ENCODE measurements at regions not wholly inside any gene's neighbourhood (a gene's known extent, or its start where the extent isn't known, plus 50 kb on each side); places are given as distances from the start of the nearest gene placed in this dataset.

DNA sequence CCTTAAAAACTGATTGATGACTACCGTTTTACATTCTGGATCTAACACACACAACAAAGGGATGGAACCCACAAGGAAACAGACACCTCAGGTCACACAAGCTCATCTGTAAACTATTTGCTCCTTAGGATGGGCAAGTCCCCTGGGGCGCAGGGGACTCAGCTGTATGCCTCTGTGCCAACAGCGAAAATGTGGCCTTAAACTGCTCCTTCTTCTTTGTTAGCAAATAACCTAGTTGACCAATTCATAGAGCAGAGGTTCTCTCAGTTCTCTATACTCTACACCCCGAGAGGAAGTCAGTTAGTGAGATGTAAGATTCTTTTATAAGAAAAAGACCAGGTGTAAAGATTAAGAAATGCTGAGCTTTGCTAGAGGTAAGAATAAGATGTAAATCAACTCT lies 181.9 kb upstream of the PRSS58 start:
- H3K27ac ChIP-seq (ENCODE audit: insufficient read depth, low read length): no peak overlapping the region
- H2AFZ ChIP-seq (ENCODE audit: low read length): no peak overlapping the region
- H3K9ac ChIP-seq (ENCODE audit: insufficient read depth, low read length): no peak overlapping the region
- H4K20me1 ChIP-seq (ENCODE audit: control insufficient read depth, extremely low read depth, insufficient read depth, low read length): no peaks in the 10 kb centered on the region
- no peak for DNase-seq (ENCODE audit: low read depth in 2 of 2)
- H3K36me3 ChIP-seq (ENCODE audit: control insufficient read depth, insufficient read depth, low read length): no peaks in the 10 kb centered on the region
- H3K4me3 ChIP-seq (replicated peaks in 1 of 4; ENCODE audit: control extremely low read depth in 1 of 4, insufficient read depth in 1 of 4, low read depth in 3 of 4, low read length in 4 of 4): no peak overlapping the region
- H3K27me3 ChIP-seq (ENCODE audit: control insufficient read depth, insufficient read depth, low read length): no peaks in the 10 kb centered on the region
- no peak overlapping the region for H3K4me2 ChIP-seq (ENCODE audit: extremely low read depth, insufficient read depth, low read length)
- H3K79me2 ChIP-seq (ENCODE audit: control insufficient read depth, insufficient read depth, low read length): no peaks in the 10 kb centered on the region
- no peak for TF ChIP-seq CTCF (conservative IDR thresholded peaks at IDR 0.05 in 1 of 2, IDR thresholded peaks at IDR 0.05 in 1 of 2; ENCODE audit: low read depth in 1 of 2, low read length in 2 of 2)
- TF ChIP-seq EZH2 (IDR thresholded peaks at IDR 0.05; ENCODE audit: low read length, missing control alignments): no peak
- peaks cover 9% of the 10 kb centered on the region for H3K4me1 ChIP-seq (ENCODE audit: control insufficient read depth, extremely low read depth, insufficient read depth, low read length)
- H3K9me3 ChIP-seq (ENCODE audit: control insufficient read depth, insufficient read depth, low read depth, low read length): no peaks in the 10 kb centered on the region

GRCh38 chr7:142438923-142439515 lies 181.2 kb upstream of the PRSS58 start:
- H4K20me1 ChIP-seq (ENCODE audit: control insufficient read depth, extremely low read depth, insufficient read depth, low read length): no peaks in the 10 kb centered on the region
- H3K27me3 ChIP-seq (ENCODE audit: control insufficient read depth, insufficient read depth, low read length): no peaks in the 10 kb centered on the region
- no peak overlapping the region for H3K4me3 ChIP-seq (replicated peaks in 1 of 4; ENCODE audit: control extremely low read depth in 1 of 4, insufficient read depth in 1 of 4, low read depth in 3 of 4, low read length in 4 of 4)
- H3K79me2 ChIP-seq (ENCODE audit: control insufficient read depth, insufficient read depth, low read length): no peaks in the 10 kb centered on the region
- no peak overlapping the region for H3K27ac ChIP-seq (ENCODE audit: insufficient read depth, low read length)
- H3K9ac ChIP-seq (ENCODE audit: insufficient read depth, low read length): no peak overlapping the region
- peak in 1 of 2 donors; percentile 29 for DNase-seq (ENCODE audit: low read depth in 2 of 2)
- no peak overlapping the region for H2AFZ ChIP-seq (ENCODE audit: low read length)
- no peaks in the 10 kb centered on the region for H3K36me3 ChIP-seq (ENCODE audit: control insufficient read depth, insufficient read depth, low read length)
- TF ChIP-seq EZH2 (IDR thresholded peaks at IDR 0.05; ENCODE audit: low read length, missing control alignments) (no peak), CTCF (conservative IDR thresholded peaks at IDR 0.05 in 1 of 2, IDR thresholded peaks at IDR 0.05 in 1 of 2; ENCODE audit: low read depth in 1 of 2, low read length in 2 of 2) (no peak)
- H3K4me2 ChIP-seq (ENCODE audit: extremely low read depth, insufficient read depth, low read length): no peak overlapping the region
- H3K9me3 ChIP-seq (ENCODE audit: control insufficient read depth, insufficient read depth, low read depth, low read length): no peaks in the 10 kb centered on the region
- H3K4me1 ChIP-seq (ENCODE audit: control insufficient read depth, extremely low read depth, insufficient read depth, low read length): peaks cover 9% of the 10 kb centered on the region

DNA sequence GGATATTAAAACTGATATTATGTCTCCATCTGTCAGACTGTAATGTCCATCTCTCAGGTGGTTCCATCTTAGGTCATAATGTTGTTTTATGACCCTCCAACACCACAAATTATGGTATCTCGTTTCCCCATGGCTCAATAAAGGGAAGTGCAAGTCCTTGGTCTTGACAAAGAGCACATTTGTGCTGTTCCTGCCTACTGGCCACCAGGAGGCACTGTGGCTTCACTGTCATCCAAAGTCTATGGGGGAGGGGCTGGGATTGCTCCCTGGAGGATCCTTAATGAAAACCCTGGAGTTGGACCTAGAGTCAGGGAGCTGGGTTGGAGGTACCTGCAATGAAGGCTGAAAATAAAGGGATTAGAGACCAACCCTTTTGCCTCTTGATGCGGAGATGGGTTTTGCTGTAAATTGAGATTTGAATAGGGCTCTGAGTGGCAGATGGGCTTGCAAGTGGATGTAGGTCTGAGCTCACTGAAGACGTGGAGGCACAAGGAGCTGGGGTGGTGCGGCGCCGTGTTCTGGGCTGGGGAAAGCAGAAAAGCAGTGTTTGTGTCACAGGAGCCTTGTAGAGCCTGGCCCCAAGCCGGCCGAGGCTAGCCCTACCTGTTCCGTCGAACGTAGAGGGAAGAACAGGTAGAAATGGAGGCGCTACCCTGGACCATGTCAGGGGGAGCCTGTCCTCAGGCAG lies 180.5 kb upstream of the PRSS58 start:
- Histone ChIP-seq H4K20me1 (ENCODE audit: control insufficient read depth, extremely low read depth, insufficient read depth, low read length) (no peaks in the 10 kb centered on the region), H2AFZ (ENCODE audit: low read length) (no peak overlapping the region), H3K4me1 (ENCODE audit: control insufficient read depth, extremely low read depth, insufficient read depth, low read length) (peaks cover 7% of the 10 kb centered on the region), H3K9me3 (ENCODE audit: control insufficient read depth, insufficient read depth, low read depth, low read length) (no peaks in the 10 kb centered on the region), H3K9ac (ENCODE audit: insufficient read depth, low read length) (no peak overlapping the region), H3K4me3 (replicated peaks in 1 of 4; ENCODE audit: control extremely low read depth in 1 of 4, insufficient read depth in 1 of 4, low read depth in 3 of 4, low read length in 4 of 4) (no peak overlapping the region), H3K79me2 (ENCODE audit: control insufficient read depth, insufficient read depth, low read length) (no peaks in the 10 kb centered on the region), H3K4me2 (ENCODE audit: extremely low read depth, insufficient read depth, low read length) (no peak overlapping the region), H3K27ac (ENCODE audit: insufficient read depth, low read length) (no peak overlapping the region), H3K36me3 (ENCODE audit: control insufficient read depth, insufficient read depth, low read length) (no peaks in the 10 kb centered on the region), H3K27me3 (ENCODE audit: control insufficient read depth, insufficient read depth, low read length) (no peaks in the 10 kb centered on the region)
- TF ChIP-seq EZH2 (IDR thresholded peaks at IDR 0.05; ENCODE audit: low read length, missing control alignments) (no peak), CTCF (conservative IDR thresholded peaks at IDR 0.05 in 1 of 2, IDR thresholded peaks at IDR 0.05 in 1 of 2; ENCODE audit: low read depth in 1 of 2, low read length in 2 of 2) (peak; percentile 65 to 76)
- DNase-seq (ENCODE audit: low read depth in 2 of 2): peak; percentile 40 to 59
